Neuronal stem cell (in vitro differentiated cells): ENCODE measurements at regions not wholly inside any gene's neighbourhood (a gene's known extent, or its start where the extent isn't known, plus 50 kb on each side); places are given as distances from the start of the nearest gene placed in this dataset.
"Not testable (repeated sequence)": the region's sequence is repeated elsewhere in the genome, so short reads cannot be mapped to it uniquely, and the experiment has no call there.

Experiments
- DNase-seq: peaks from one replicate; pipeline ENCODE4 v3.0.0-alpha.2; 2013; ENCODE audit warnings: low spot score
- H2AFZ ChIP-seq: one replicate; pipeline ENCODE4 v1.6.1; 2013; ENCODE audit warnings: mild to moderate bottlenecking, low read length, inconsistent platforms
- H2AK5ac ChIP-seq: 2 replicates; pipeline ENCODE4 v1.6.1; 2013; ENCODE audit warnings: low read depth, mild to moderate bottlenecking, inconsistent platforms, low read length, moderate library complexity, mixed read lengths
- H2BK120ac ChIP-seq: 2 replicates; pipeline ENCODE4 v1.6.1; 2013; ENCODE audit warnings: low read depth, mild to moderate bottlenecking, inconsistent platforms, low read length, moderate library complexity, mixed read lengths
- H2BK12ac ChIP-seq: one replicate; pipeline ENCODE4 v1.6.1; 2013; ENCODE audit warnings: low read length, inconsistent platforms
- H2BK15ac ChIP-seq: 2 replicates; pipeline ENCODE4 v1.6.1; 2013; ENCODE audit warnings: mild to moderate bottlenecking, low read length, inconsistent platforms, mixed read lengths
- H2BK5ac ChIP-seq: one replicate; pipeline ENCODE4 v1.6.1; 2013; ENCODE audit warnings: inconsistent platforms, mild to moderate bottlenecking, low read length, moderate library complexity
- H3K14ac ChIP-seq: one replicate; pipeline ENCODE4 v1.6.1; 2013; ENCODE audit warnings: low read length, inconsistent platforms
- H3K18ac ChIP-seq: 2 replicates; pipeline ENCODE4 v1.6.1; 2013; ENCODE audit warnings: low read length, inconsistent platforms
- H3K23ac ChIP-seq: 2 replicates; pipeline ENCODE4 v1.6.1; 2013; ENCODE audit warnings: low read depth, mild to moderate bottlenecking, mixed read lengths, low read length, inconsistent platforms; ENCODE audit not compliant: poor library complexity
- H3K27ac ChIP-seq: replicated peaks from 3 replicates; pipeline ENCODE4 v1.5.1; 2013; ENCODE audit warnings: low read length, inconsistent platforms
- H3K27me3 ChIP-seq, 3 experiments: 2 replicates each; pipeline ENCODE4 v1.6.1; 2013; ENCODE audit warnings: low read length in 3 of 3, mild to moderate bottlenecking in 2 of 3, inconsistent platforms in 1 of 3, low read depth in 1 of 3, mixed read lengths in 1 of 3, moderate library complexity in 1 of 3; ENCODE audit not compliant: control insufficient read depth in 3 of 3, insufficient read depth in 3 of 3
- H3K36me3 ChIP-seq, 2 donors: replicated peaks in 1 of 2; 2 replicates each; pipeline ENCODE4 v1.6.1; 2013; ENCODE audit warnings: low read length in 2 of 2; ENCODE audit not compliant: control insufficient read depth in 2 of 2, insufficient read depth in 2 of 2
- H3K4ac ChIP-seq: 2 replicates; pipeline ENCODE4 v1.6.1; 2013; ENCODE audit warnings: inconsistent platforms, mild to moderate bottlenecking, low read length, moderate library complexity
- H3K4me1 ChIP-seq, 2 donors: 1 replicate in 1 of 2; 2 replicates in 1 of 2; pipeline ENCODE4 v1.6.1; 2013; ENCODE audit warnings: low read length in 2 of 2, low read depth in 1 of 2; ENCODE audit not compliant: control insufficient read depth in 2 of 2, insufficient read depth in 1 of 2
- H3K4me2 ChIP-seq: one replicate; pipeline ENCODE4 v1.6.1; 2013; ENCODE audit warnings: mild to moderate bottlenecking, low read length, inconsistent platforms; ENCODE audit not compliant: insufficient read depth, poor library complexity, severe bottlenecking
- H3K4me3 ChIP-seq, 2 donors: 2 replicates each; pipeline ENCODE4 v1.5.1; 2013; ENCODE audit warnings: low read length in 2 of 2, mild to moderate bottlenecking in 2 of 2, inconsistent platforms in 1 of 2, moderate library complexity in 1 of 2
- H3K79me1 ChIP-seq: one replicate; pipeline ENCODE4 v1.6.1; 2013; ENCODE audit warnings: low read depth, mild to moderate bottlenecking, inconsistent platforms, low read length, moderate library complexity
- H3K9ac ChIP-seq: one replicate; pipeline ENCODE4 v1.6.1; 2013; ENCODE audit warnings: mild to moderate bottlenecking, low read depth, low read length, inconsistent platforms; ENCODE audit not compliant: poor library complexity
- H3K9me3 ChIP-seq, 2 donors: replicated peaks in 1 of 2; 2 replicates each; pipeline versions ENCODE3 to v1.6.1; 2013; ENCODE audit warnings: low read length in 2 of 2, mild to moderate bottlenecking in 2 of 2, inconsistent platforms in 1 of 2, low read depth in 1 of 2, mixed read lengths in 1 of 2, moderate library complexity in 1 of 2; ENCODE audit not compliant: control insufficient read depth in 2 of 2, insufficient read depth in 1 of 2
- H4K8ac ChIP-seq: one replicate; pipeline ENCODE4 v1.6.1; 2013; ENCODE audit warnings: low read depth, mild to moderate bottlenecking, inconsistent platforms, low read length, moderate library complexity
- H4K91ac ChIP-seq: one replicate; pipeline ENCODE4 v1.6.1; 2013; ENCODE audit warnings: low read length, low read depth, mild to moderate bottlenecking, inconsistent platforms; ENCODE audit not compliant: poor library complexity
- WGBS, 2 donors: extraction: QIAGEN DNeasy Blood & Tissue Kit; methylation state at CpG; one replicate each; pipeline ENCODE4 v1.1.7; 2013; ENCODE audit warnings: missing lambda C conversion rate in 2 of 2, mixed read lengths in 1 of 2; ENCODE audit not compliant: insufficient read length in 2 of 2, insufficient replicate concordance in 1 of 2; ENCODE audit errors: extremely low coverage in 2 of 2; 5-methylcytosine and 5-hydroxymethylcytosine counted together

DNA sequence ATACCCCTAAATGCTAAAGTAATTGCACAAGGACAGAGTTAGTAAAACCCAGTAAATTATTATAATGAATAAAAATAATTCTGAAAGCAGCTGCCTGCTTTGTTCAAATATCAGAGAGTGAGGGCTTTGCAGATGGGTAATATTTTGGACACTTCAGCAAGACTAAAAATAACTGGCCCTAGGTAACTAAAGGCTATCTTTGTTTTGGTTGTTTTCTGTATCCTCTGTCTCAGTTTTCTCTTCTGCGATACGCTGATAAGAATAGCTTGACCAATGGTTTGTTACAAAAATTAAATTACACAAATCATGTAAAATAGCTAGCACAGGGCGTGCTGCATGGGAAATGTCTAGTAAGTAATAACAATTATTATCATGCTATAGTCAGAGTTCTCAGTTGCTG is 204.7 kb downstream of the FGFR2 start:
- no CpG with 5 or more reads among the region's 3 CpGs for WGBS, 2 donors

DNA sequence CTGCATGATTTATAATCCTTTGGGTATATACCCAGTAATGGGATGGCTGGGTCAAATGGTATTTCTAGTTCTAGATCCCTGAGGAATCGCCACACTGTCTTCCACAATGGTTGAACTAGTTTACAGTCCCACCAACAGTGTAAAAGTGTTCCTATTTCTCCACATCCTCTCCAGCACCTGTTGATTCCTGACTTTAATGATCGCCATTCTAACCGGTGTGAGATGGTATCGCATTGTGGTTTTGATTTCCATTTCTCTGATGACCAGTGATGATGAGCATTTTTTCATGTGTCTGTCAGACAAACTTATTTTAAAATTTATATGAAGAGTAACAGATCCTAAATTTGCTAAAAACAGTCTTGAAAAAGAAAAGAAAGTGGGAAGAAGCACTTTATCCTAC is 197.7 kb downstream of the FGFR2 start:
- H2AFZ ChIP-seq, H3K18ac ChIP-seq, H2BK5ac ChIP-seq, H4K8ac ChIP-seq, H3K79me1 ChIP-seq, H3K14ac ChIP-seq, H3K4me1 ChIP-seq, DNase-seq, H4K91ac ChIP-seq, H3K4me3 ChIP-seq, H3K36me3 ChIP-seq, H3K23ac ChIP-seq, H2BK15ac ChIP-seq, H2AK5ac ChIP-seq, H3K4me2 ChIP-seq, H3K9me3 ChIP-seq, H2BK12ac ChIP-seq, H3K4ac ChIP-seq, H3K9ac ChIP-seq, H3K27me3 ChIP-seq, H2BK120ac ChIP-seq, H3K27ac ChIP-seq: not testable (repeated sequence)
- no CpG with 5 or more reads among the region's 4 CpGs for WGBS, 2 donors

More for the DNA sequence above, 204.7 kb downstream of the FGFR2 start:
- H3K9me3 ChIP-seq, result no peaks in the 10 kb centered on the region
- H3K4me1 ChIP-seq, result no peaks in the 10 kb centered on the region
- H2BK15ac ChIP-seq, result no peak overlapping the region
- H2BK120ac ChIP-seq, result no peak overlapping the region
- no peaks in the 10 kb centered on the region for H3K36me3 ChIP-seq
- H4K91ac ChIP-seq, result no peak overlapping the region
- no peak overlapping the region for H3K4me2 ChIP-seq
- H3K23ac ChIP-seq, result no peak overlapping the region
- H3K4me3 ChIP-seq, result no peak overlapping the region
- H2BK5ac ChIP-seq, result no peak overlapping the region
- no peak for DNase-seq
- no peaks in the 10 kb centered on the region for H3K27me3 ChIP-seq
- H3K14ac ChIP-seq, result no peak overlapping the region
- no peak overlapping the region for H2AK5ac ChIP-seq
- H3K27ac ChIP-seq, result no peak overlapping the region
- no peaks in the 10 kb centered on the region for H3K79me1 ChIP-seq
- H3K9ac ChIP-seq, result no peak overlapping the region
- no peak overlapping the region for H3K18ac ChIP-seq
- no peak overlapping the region for H3K4ac ChIP-seq
- no peak overlapping the region for H4K8ac ChIP-seq
- H2BK12ac ChIP-seq, result no peak overlapping the region
- no peak overlapping the region for H2AFZ ChIP-seq

DNA sequence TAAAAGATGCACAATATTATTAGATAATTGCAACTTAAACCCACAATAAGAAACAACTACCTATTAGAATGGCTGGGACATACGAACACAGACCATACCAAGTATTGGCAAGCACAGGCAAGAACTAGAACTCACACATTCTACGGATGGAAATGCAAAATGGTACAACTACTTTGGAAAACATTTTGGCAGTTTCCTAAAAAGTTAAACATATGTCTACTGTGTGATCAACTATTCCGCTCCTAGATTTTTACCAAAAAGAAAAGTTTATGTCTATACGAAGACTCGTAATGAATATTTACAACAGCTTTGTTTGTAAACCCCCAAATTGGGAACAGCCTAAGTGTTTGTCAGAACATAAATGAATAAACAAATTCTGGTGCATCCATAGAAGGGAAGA is 194.7 kb downstream of the FGFR2 start:
- no peak overlapping the region for H2BK5ac ChIP-seq
- no peak for DNase-seq
- no peak overlapping the region for H4K91ac ChIP-seq
- H3K4me1 ChIP-seq, result peaks cover 0 to 2% of the 10 kb centered on the region in 2 donors
- no peaks in the 10 kb centered on the region for H3K36me3 ChIP-seq
- H2AK5ac ChIP-seq, result no peak overlapping the region
- H3K9me3 ChIP-seq, result no peaks in the 10 kb centered on the region
- H3K18ac ChIP-seq, result no peak overlapping the region
- H3K4ac ChIP-seq, result no peak overlapping the region
- no peak overlapping the region for H3K9ac ChIP-seq
- no peak overlapping the region for H4K8ac ChIP-seq
- WGBS, 2 donors, result no CpG with 5 or more reads among the region's 5 CpGs
- H3K4me3 ChIP-seq, result no peak overlapping the region
- no peak overlapping the region for H2AFZ ChIP-seq
- H2BK12ac ChIP-seq, result no peak overlapping the region
- H3K4me2 ChIP-seq, result no peak overlapping the region
- H3K23ac ChIP-seq, result no peak overlapping the region
- no peak overlapping the region for H3K14ac ChIP-seq
- H2BK120ac ChIP-seq, result no peak overlapping the region
- no peaks in the 10 kb centered on the region for H3K79me1 ChIP-seq
- no peak overlapping the region for H3K27ac ChIP-seq
- peaks cover 0 to 17% (median 0%) of the 10 kb centered on the region in 3 experiments for H3K27me3 ChIP-seq
- no peak overlapping the region for H2BK15ac ChIP-seq

DNA sequence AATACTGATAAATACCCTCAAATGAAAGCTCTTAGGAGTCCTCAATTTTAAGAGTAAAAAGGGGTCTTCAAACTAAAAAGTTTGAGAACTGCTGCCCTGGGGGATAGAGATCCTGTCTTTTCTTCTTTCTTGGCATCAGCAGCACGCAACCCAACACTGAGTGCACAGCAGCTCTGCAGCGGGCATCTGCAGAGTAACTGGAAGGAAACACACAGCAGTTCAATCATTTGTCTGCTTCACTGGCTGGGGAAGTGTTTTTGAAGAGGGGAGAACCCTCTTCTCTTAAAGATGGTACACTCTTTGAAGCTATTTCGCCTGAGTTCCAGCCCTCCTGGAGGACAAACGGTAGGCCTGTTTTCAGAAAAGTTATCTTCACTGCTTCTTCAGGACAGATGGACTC is 193.6 kb downstream of the FGFR2 start:
- H3K4me2 ChIP-seq, result no peak overlapping the region
- no peak overlapping the region for H3K27ac ChIP-seq
- no CpG with 5 or more reads among the region's 4 CpGs for WGBS, 2 donors
- no peak overlapping the region for H2AFZ ChIP-seq
- no peak overlapping the region for H2AK5ac ChIP-seq
- H3K4me1 ChIP-seq, result peaks cover 0 to 4% of the 10 kb centered on the region in 2 donors
- H4K8ac ChIP-seq, result no peak overlapping the region
- DNase-seq, result no peak
- no peak overlapping the region for H3K9ac ChIP-seq
- H2BK15ac ChIP-seq, result no peak overlapping the region
- no peak overlapping the region for H3K18ac ChIP-seq
- no peak overlapping the region for H2BK120ac ChIP-seq
- no peak overlapping the region for H2BK12ac ChIP-seq
- H3K27me3 ChIP-seq, result peaks cover 0 to 17% (median 0%) of the 10 kb centered on the region in 3 experiments
- H4K91ac ChIP-seq, result no peak overlapping the region
- H3K4ac ChIP-seq, result no peak overlapping the region
- no peak overlapping the region for H3K23ac ChIP-seq
- H2BK5ac ChIP-seq, result no peak overlapping the region
- no peak overlapping the region for H3K4me3 ChIP-seq
- no peak overlapping the region for H3K14ac ChIP-seq
- H3K79me1 ChIP-seq, result no peaks in the 10 kb centered on the region
- H3K9me3 ChIP-seq, result no peaks in the 10 kb centered on the region
- H3K36me3 ChIP-seq, result no peaks in the 10 kb centered on the region
